HG03342 (cell line): ENCODE measurements at regions not wholly inside any gene's neighbourhood (a gene's known extent, or its start where the extent isn't known, plus 50 kb on each side); places are given as distances from the start of the nearest gene placed in this dataset.

Source experiments
- ATAC-seq: cut with Tn5 transposase; IDR thresholded peaks from one replicate; pipeline ENCODE4 v1.9.1; 2021; ENCODE audit warnings: mild to moderate bottlenecking, moderate library complexity; ENCODE audit not compliant: unreplicated experiment

DNA sequence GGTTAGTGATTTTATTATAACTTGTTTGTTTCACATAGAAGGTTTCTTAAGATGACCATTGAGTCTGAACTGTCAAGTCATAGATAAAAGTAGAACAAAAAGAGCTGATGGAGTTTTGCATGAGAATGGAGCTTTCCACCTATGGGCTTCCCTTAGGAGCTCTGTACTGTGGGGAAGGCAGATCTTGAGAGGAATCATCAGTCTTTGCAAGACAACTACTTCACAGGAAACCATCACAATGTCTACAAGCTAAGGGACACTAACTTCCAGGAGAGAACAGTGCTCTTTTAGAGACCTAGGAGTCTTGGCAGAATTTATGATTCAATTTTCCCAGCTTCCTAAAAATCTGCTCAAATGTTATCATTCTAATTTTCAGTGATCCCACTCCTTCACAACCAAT, 78.2 kb downstream of the FBXO5 start:
- ATAC-seq: no peak

DNA sequence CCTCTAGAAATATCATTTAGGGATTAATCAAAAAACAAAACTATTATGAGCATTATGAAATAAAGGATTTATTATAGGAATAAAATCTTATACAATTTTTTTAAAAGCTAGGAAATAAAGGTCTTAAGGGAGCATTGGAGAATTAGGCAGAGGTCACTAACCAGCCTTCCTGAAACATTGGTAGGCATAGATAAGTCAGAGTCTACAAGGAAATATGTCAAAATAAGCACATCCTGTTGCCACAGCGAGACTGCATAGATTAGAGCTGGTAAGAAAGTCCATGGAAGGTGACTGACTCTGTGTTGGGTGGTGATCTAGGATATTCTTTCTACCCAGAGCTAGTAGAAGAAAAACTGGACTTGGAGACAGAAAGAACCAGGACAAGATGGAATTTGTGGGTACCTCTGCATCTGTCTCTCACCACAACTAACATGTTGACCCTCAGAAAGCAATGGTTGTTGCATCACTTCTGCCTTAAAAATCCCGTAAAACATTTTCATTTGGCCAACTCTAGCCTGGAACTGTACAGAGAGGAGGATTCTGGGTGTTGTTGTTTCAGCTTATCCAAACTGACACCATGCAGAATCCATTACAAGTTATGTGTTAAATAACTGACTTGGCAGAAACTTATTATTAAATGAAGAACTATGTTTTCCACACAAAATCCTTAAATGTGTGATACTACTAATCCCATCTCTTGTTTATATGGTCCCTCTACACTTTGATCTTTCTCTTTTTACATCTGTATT, 77.1 kb downstream of the FBXO5 start:
- no peak for ATAC-seq

DNA sequence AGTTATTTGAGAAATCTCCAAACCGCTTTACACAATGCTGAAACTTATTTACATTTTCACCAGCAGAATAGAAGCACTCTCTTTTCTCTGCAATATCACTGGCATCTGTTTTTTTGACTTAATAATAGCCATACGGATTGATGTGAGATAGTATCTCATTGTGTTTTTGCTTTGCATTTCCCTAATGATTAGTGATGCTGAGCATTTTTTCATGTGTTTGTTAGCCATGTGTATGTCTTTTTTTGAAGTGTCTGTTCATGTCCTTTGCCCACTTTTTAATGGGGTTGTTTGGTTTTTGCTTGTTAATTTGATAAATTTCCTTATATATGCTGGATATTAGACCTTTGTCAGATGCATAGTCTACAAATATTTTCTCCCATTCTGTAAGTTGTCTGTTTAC, 73.6 kb downstream of the FBXO5 start:
- no peak for ATAC-seq

DNA sequence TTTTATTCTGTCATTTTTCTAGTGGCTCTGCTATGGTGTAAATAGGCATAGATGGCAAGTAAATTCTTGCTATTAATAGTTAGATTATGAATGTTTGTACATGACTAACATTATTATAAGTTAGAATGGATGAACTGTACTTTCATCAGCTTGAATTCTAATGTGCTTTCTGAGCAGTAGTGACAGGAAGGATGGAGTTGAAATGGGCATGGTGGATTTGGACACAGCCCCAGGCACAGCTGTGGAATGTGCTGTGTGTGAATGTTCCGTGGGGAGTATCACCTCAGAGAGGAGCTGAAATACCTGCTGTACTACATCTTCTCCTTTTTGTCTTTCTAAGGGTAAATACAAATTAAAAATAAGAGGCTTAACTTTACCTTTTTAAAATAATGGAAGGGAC, 66.8 kb downstream of the FBXO5 start:
- ATAC-seq: no peak

DNA sequence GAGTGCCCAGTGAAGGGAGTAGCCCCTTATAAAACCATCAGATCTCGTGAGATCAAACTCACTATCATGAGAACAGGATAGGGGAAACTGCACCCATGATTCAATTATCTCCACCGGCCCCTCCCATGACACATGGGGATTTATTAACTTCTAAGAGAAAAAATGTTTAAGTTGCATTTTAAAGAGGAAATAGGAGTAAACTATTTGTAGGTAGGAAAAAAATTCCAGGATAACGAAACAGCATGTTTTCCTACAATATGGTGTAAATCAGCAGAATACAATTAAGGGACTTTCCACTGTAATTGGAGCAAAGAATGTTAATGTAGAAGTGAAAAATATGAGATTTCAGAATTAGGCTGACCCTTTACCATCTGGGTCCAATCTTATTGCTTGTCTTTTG, 63.9 kb downstream of the FBXO5 start:
- no peak for ATAC-seq

DNA sequence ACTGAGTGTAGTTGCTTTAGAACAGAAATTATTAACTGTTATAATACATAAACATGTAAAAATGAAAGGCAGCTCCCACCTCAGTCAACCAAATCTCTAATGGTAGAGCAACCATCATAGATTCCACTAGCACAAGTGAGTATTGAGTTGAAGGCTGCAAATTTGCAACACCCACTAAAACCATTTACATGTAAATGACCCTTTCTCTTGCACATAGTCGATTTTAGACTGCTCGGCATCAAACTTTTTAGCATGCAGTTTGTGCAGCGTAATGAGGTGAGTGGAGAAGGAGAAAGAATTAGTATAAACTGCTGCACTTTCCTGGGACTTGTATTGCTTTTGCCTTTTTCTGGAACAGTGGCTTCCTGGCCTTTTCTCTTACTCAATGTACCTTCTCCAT, 62.8 kb downstream of the FBXO5 start:
- no peak for ATAC-seq
